ENCODE measurements at regions not wholly inside any gene's neighbourhood (a gene's known extent, or its start where the extent isn't known, plus 50 kb on each side); places are given as distances from the start of the nearest gene placed in this dataset.
A peak's percentile ranks its signal among the peaks of the same experiment; 100 is the strongest.

DNA sequence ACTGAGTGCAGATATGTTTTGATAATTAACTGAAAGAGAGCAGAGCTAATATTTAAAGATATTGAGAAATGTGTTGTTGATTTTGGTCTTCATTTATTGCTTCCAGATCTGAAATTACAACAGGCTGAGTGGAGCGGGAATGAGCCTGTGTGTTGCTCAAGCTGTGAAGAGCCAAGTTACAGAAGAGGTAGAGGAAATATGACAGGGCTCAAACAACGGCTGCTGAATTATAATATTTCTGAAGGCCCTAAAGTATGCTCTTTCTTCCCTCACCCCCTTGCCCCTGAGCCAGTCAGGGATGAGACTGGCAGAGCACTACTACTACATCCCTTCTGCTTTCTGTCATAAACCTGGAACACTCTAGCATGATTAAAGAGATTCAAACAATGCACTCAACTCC, 115.6 kb downstream of the FANCF start:
- H3K4me3 ChIP-seq (ENCODE audit: low read depth, low read length): no peak overlapping the region
- in situ Hi-C loops (cut with HindIII; ENCODE audit: low sequenced_read_pairs): no loop called here
- TF ChIP-seq, protein P1, sequence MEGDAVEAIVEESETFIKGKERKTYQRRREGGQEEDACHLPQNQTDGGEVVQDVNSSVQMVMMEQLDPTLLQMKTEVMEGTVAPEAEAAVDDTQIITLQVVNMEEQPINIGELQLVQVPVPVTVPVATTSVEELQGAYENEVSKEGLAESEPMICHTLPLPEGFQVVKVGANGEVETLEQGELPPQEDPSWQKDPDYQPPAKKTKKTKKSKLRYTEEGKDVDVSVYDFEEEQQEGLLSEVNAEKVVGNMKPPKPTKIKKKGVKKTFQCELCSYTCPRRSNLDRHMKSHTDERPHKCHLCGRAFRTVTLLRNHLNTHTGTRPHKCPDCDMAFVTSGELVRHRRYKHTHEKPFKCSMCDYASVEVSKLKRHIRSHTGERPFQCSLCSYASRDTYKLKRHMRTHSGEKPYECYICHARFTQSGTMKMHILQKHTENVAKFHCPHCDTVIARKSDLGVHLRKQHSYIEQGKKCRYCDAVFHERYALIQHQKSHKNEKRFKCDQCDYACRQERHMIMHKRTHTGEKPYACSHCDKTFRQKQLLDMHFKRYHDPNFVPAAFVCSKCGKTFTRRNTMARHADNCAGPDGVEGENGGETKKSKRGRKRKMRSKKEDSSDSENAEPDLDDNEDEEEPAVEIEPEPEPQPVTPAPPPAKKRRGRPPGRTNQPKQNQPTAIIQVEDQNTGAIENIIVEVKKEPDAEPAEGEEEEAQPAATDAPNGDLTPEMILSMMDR (IDR thresholded peaks at IDR 0.05; ENCODE audit: low read depth, low read length): no peak
- no peak for DNase-seq (ENCODE audit: low read depth, low spot score)

DNA sequence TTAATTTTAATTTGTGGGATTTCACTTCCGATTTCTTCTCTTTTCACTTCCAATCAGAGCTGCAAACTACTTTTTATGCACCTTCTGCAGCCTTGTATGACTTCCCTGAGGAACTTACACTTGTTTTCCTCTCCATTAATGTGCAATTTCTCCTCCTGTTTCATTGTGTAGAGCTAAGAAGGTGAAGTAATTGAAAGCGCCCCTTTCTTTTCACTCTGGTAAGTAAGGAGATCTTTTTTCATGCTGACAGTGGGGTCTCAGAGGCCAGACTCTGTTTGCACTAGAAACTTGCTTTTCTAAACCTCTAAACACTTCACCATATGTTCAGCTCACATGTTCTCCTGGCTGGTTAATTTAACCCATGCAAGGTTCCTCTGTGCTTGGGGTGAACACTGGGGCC, 117.0 kb downstream of the FANCF start:
- no peak overlapping the region for H3K4me3 ChIP-seq (ENCODE audit: low read depth, low read length)
- TF ChIP-seq, protein P1 (IDR thresholded peaks at IDR 0.05; ENCODE audit: low read depth, low read length): no peak
- in situ Hi-C loops (cut with HindIII; ENCODE audit: low sequenced_read_pairs): no loop called here
- no peak for DNase-seq (ENCODE audit: low read depth, low spot score)

DNA sequence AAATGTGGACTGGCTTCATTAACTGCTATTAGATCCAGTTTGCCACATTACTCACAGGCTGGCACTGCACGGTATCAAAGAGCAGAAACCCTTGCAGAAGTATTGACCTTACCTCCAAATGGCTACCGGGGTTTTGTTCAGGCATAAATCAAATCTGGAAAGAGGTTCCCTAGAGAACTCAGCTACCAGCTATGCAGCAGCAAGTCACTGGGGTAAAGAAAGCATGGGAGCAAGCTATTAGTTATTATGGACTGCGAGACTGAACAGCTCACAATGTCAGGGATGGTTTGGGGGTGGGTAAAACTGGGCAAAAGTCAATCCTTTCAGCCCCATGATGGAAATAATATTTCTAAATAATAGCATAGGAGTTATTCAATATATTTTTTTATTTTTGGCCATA, 128.1 kb downstream of the FANCF start:
- H3K4me3 ChIP-seq (ENCODE audit: low read depth, low read length): no peak overlapping the region
- TF ChIP-seq, protein P1 (IDR thresholded peaks at IDR 0.05; ENCODE audit: low read depth, low read length): no peak
- DNase-seq (ENCODE audit: low read depth, low spot score): no peak
- in situ Hi-C loops (cut with HindIII; ENCODE audit: low sequenced_read_pairs): no loop called here

DNA sequence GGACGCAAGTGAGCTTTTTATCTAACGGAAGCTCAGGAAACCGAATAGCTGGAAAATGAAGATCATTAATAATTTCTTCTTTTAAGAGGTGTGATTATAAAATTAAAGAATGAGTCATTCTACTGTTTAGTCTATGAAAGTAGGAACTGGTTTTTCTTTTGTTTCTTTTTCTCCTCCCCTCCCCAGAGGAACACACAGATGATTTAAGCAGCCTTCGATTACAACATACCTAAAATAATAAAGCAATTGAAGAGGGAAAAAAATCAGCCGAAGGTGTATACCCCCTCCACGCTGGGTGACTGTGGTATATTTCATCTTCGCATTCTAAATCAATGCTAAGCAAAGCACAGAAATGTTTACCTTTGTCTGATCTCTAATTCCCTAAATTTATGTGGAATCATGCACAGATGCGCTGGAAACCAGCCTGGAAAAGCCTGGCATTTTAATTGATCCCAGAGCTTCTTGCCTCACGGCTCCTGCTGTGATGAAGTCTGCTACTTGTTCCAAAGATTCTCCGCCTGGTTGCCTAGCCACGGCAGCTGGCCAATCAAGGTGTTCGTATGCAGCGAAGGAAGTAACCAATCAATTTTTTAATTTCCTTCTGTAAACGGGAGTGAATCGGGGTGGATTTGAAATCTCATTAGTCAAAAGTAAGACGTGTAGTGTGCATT, 133.9 kb downstream of the FANCF start:
- in situ Hi-C loops (cut with HindIII; ENCODE audit: low sequenced_read_pairs): no loop called here
- TF ChIP-seq, protein P1 (IDR thresholded peaks at IDR 0.05; ENCODE audit: low read depth, low read length): no peak
- peak; percentile 55 for DNase-seq (ENCODE audit: low read depth, low spot score)
- peak overlapping the region; percentile 3 for H3K4me3 ChIP-seq (ENCODE audit: low read depth, low read length)

DNA sequence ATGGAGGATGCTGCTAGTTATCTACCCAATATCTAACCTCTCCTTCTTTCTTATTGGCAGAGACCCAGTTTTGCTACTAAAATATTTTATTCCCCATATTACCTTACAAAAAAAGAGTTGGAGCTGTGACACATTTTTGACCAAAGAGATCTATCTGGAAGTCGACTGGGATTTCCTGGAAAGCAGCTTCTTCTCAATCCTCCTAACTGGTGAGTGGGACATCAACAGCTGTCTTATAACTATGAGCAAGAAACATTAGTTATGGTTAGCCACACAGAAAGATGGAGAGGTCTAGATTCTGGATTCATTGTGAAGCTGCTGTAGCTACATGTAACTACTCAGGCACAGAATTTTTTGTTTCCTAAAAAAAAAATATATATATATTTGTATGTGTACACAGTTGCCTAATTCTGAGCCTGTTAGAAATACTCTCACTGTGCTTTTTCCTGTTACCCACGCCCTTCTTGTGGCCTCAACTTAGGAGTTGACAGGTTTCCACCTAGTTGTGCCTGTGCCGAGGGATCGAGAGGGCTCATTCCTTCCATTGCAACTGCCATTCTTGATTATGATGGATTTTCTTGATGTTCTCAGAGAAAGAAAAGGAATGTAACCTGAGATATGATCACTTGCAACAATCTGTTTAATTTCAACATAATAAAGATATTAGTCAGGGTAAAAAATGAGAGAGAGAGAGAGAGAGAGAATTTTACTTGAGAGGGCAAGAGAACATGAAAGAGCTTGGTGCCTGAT, 142.0 kb downstream of the SLC17A6 start:
- TF ChIP-seq, protein P1 (IDR thresholded peaks at IDR 0.05; ENCODE audit: low read depth, low read length): no peak
- in situ Hi-C loops (cut with HindIII; ENCODE audit: low sequenced_read_pairs): no loop called here
- H3K4me3 ChIP-seq (ENCODE audit: low read depth, low read length): no peak overlapping the region
- DNase-seq (ENCODE audit: low read depth, low spot score): no peak

DNA sequence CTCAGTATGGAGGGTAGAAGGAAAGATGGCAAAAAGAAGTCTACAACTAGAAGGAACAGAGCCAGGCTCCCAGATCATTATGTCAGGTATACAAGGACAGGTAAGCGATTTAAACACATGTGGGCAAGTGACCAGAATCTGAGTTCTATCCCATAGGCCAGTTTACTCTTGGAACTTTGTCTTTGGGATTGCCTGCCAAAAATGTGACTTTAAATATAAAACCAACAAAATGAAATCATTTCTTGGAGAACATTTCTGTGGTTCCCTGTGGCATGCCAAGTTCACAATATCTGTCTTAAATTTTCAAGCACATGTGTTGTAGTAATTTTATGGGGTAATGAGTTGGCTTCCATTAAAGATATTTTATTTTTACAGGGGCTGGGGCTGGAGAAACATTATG, 141.0 kb downstream of the SLC17A6 start:
- no peak for DNase-seq (ENCODE audit: low read depth, low spot score)
- TF ChIP-seq, protein P1 (IDR thresholded peaks at IDR 0.05; ENCODE audit: low read depth, low read length): no peak
- no peak overlapping the region for H3K4me3 ChIP-seq (ENCODE audit: low read depth, low read length)
- in situ Hi-C loops (cut with HindIII; ENCODE audit: low sequenced_read_pairs): no loop called here

All from astrocyte of the spinal cord (primary cell).